DND-41 (cell line): ENCODE measurements at regions not wholly inside any gene's neighbourhood (a gene's known extent, or its start where the extent isn't known, plus 50 kb on each side); places are given as distances from the start of the nearest gene placed in this dataset.

Experiments used
- ATAC-seq: fragments of 200-7000 bp; cut with Tn5 transposase; 3 replicates; pipeline ENCODE4 v1.9.1; 2021; ENCODE audit warnings: low read depth; ENCODE audit not compliant: insufficient read depth
- DNase-seq: peaks from one replicate; pipeline ENCODE4 v3.0.0-alpha.2; 2020
- H2AFZ ChIP-seq: 2 replicates; pipeline ENCODE4 v1.6.0; 2012; ENCODE audit warnings: low read depth, low read length
- H3K27ac ChIP-seq: 2 replicates; pipeline ENCODE4 v1.5.1; 2012; ENCODE audit warnings: low read length, inconsistent platforms
- H3K27me3 ChIP-seq: fragments of 200-600 bp; sonication (generic); 2 replicates; pipeline ENCODE4 v1.6.0; 2012; ENCODE audit warnings: low read length, mild to moderate bottlenecking, inconsistent platforms; ENCODE audit not compliant: insufficient read depth, poor library complexity
- H3K36me3 ChIP-seq: 2 replicates; pipeline ENCODE4 v1.5.1; 2012; ENCODE audit warnings: low read length, inconsistent platforms; ENCODE audit not compliant: insufficient read depth
- H3K4me1 ChIP-seq: 2 replicates; pipeline ENCODE4 v1.5.1; 2012; ENCODE audit warnings: mild to moderate bottlenecking, low read length; ENCODE audit not compliant: insufficient read depth
- H3K4me2 ChIP-seq: 2 replicates; pipeline ENCODE4 v1.6.0; 2012; ENCODE audit warnings: mild to moderate bottlenecking, moderate library complexity, low read length, inconsistent platforms; ENCODE audit not compliant: insufficient read depth
- H3K4me3 ChIP-seq, 2 experiments: fragments of 200-600 bp in 1 of 2; shearing (Covaris generic) in 1 of 2; 2 replicates each; pipeline ENCODE4 v1.5.1; 2012 to 2016; ENCODE audit warnings: inconsistent platforms in 2 of 2, low read length in 2 of 2, mild to moderate bottlenecking in 2 of 2, low read depth in 1 of 2, moderate library complexity in 1 of 2
- H3K79me2 ChIP-seq: 2 replicates; pipeline ENCODE4 v1.6.0; 2012; ENCODE audit warnings: low read length, inconsistent platforms; ENCODE audit not compliant: insufficient read depth
- H3K9ac ChIP-seq: 2 replicates; pipeline ENCODE4 v1.6.0; 2012; ENCODE audit warnings: low read depth, mild to moderate bottlenecking, inconsistent platforms, low read length, moderate library complexity
- H3K9me3 ChIP-seq: 2 replicates; pipeline ENCODE4 v1.5.1; 2012; ENCODE audit warnings: low read length, moderate library complexity, mild to moderate bottlenecking, inconsistent platforms; ENCODE audit not compliant: insufficient read depth, severe bottlenecking
- H4K20me1 ChIP-seq: 2 replicates; pipeline ENCODE4 v1.6.0; 2012; ENCODE audit warnings: low read length; ENCODE audit not compliant: insufficient read depth
- CTCF ChIP-seq: IDR thresholded peaks from 2 replicates; pipeline ENCODE4 v1.5.1; 2012; ENCODE audit warnings: borderline replicate concordance, low read length, moderate library complexity, mild to moderate bottlenecking; ENCODE audit not compliant: poor library complexity, severe bottlenecking; ENCODE audit errors: extremely low read depth
- EZH2 ChIP-seq: IDR thresholded peaks from 3 replicates; pipeline ENCODE4 v1.6.1; 2012; ENCODE audit warnings: borderline replicate concordance, low read depth, mild to moderate bottlenecking, moderate library complexity, low read length, inconsistent platforms; ENCODE audit not compliant: severe bottlenecking

GRCh38 chr7:20513897-20514296 lies 101.6 kb upstream of the ABCB5 start:
- no peak for TF ChIP-seq EZH2
- H3K27ac ChIP-seq: no peak overlapping the region
- DNase-seq (no peak), ATAC-seq (no peak)
- H3K9ac ChIP-seq: no peak overlapping the region
- H3K4me2 ChIP-seq: no peak overlapping the region
- no peaks in the 10 kb centered on the region for H3K4me1 ChIP-seq
- H3K36me3 ChIP-seq: no peaks in the 10 kb centered on the region
- H3K79me2 ChIP-seq: no peaks in the 10 kb centered on the region
- H2AFZ ChIP-seq: no peak overlapping the region
- H4K20me1 ChIP-seq: no peaks in the 10 kb centered on the region
- H3K27me3 ChIP-seq: no peaks in the 10 kb centered on the region
- H3K4me3 ChIP-seq: no peak overlapping the region
- H3K9me3 ChIP-seq: no peaks in the 10 kb centered on the region

- no peaks in the 10 kb centered on the region for H3K79me2 ChIP-seq
- H3K27ac ChIP-seq: no peak overlapping the region
- no peak overlapping the region for H2AFZ ChIP-seq
- no peaks in the 10 kb centered on the region for H4K20me1 ChIP-seq
- no peaks in the 10 kb centered on the region for H3K36me3 ChIP-seq
- DNase-seq (no peak), ATAC-seq (no peak; the same call in 2 of the 3 replicates)
- no peaks in the 10 kb centered on the region for H3K4me1 ChIP-seq
- H3K4me3 ChIP-seq: no peak overlapping the region
- H3K9me3 ChIP-seq: no peaks in the 10 kb centered on the region
- no peaks in the 10 kb centered on the region for H3K27me3 ChIP-seq
- H3K4me2 ChIP-seq: no peak overlapping the region
- no peak for TF ChIP-seq EZH2
- no peak for TF ChIP-seq CTCF
- no peak overlapping the region for H3K9ac ChIP-seq
These were observed 101.1 kb upstream of the ABCB5 start for GRCh38 chr7:20514364-20514763.

GRCh38 chr7:20519645-20520044 lies 95.8 kb upstream of the ABCB5 start:
- no peaks in the 10 kb centered on the region for H3K9me3 ChIP-seq
- no peak overlapping the region for H3K4me3 ChIP-seq

GRCh38 chr7:20520530-20520929 lies 94.9 kb upstream of the ABCB5 start:
- no peak overlapping the region for H3K9ac ChIP-seq
- no peaks in the 10 kb centered on the region for H3K79me2 ChIP-seq
- H3K27ac ChIP-seq: no peak overlapping the region
- no peak for TF ChIP-seq EZH2
- TF ChIP-seq CTCF: no peak
- H3K9me3 ChIP-seq: no peaks in the 10 kb centered on the region
- no peaks in the 10 kb centered on the region for H4K20me1 ChIP-seq
- H3K4me3 ChIP-seq: no peak overlapping the region
- DNase-seq (no peak), ATAC-seq (no peak)
- H3K36me3 ChIP-seq: no peaks in the 10 kb centered on the region
- H3K27me3 ChIP-seq: no peaks in the 10 kb centered on the region
- no peak overlapping the region for H2AFZ ChIP-seq
- H3K4me2 ChIP-seq: no peak overlapping the region
- no peaks in the 10 kb centered on the region for H3K4me1 ChIP-seq

More at GRCh38 chr7:20519645-20520044, 95.8 kb upstream of the ABCB5 start:
- Histone ChIP-seq H3K4me1 (no peaks in the 10 kb centered on the region), H3K4me2 (no peak overlapping the region), H3K9ac (no peak overlapping the region), H3K27me3 (no peaks in the 10 kb centered on the region), H4K20me1 (no peaks in the 10 kb centered on the region), H3K27ac (no peak overlapping the region), H3K36me3 (no peaks in the 10 kb centered on the region), H2AFZ (no peak overlapping the region), H3K79me2 (no peaks in the 10 kb centered on the region)
- no peak for ATAC-seq
- TF ChIP-seq CTCF: no peak
- no peak for TF ChIP-seq EZH2
- DNase-seq: no peak
